ENCODE measurements at regions not wholly inside any gene's neighbourhood (a gene's known extent, or its start where the extent isn't known, plus 50 kb on each side); places are given as distances from the start of the nearest gene placed in this dataset.

DNA sequence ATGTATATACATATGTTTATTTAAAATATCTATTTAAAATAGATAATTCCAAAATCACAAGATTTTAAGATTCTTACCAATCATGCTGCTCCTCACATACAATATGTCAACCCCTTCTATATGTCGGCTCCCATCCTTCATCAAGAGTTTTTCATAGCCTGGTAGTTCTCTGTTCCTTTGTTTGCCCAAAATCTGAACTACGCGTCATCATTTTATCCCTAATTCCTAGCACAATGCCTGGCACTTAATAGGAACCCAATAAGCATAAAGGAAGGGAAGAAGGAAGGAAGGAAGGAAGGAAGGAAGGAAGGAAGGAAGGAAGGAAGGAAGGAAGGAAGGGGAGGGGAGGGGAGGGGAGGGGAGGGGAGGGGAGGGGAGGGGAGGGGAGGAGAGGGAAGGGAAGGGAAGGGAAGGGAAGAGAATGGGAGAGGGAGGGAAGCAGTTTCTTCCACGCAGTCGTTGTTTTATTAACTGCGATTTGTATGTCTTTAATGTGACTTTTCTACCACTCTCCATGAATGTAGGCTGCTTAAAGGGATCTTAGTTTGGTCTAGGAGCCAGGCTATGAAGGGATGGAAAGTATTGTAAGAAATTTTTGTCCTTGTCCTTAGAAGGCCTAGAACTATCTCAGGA is 83.3 kb upstream of the PCGF5 start:
- intact Hi-C loops (cut with micrococcal nuclease) = no loop called here
- H3K27ac Mint-ChIP-seq = no peak overlapping the region
- DNase-seq (no peak), ATAC-seq (ENCODE audit: low read depth) (no peak)
- H3K9ac ChIP-seq (ENCODE audit: low read length) = no peak overlapping the region
- H3K4me1 ChIP-seq (ENCODE audit: control insufficient read depth in 2 of 2, insufficient read depth in 2 of 2, low read length in 2 of 2) = no peaks in the 10 kb centered on the region
- no peak overlapping the region for H3K4me3 ChIP-seq (ENCODE audit: control extremely low read depth in 1 of 5, extremely low read depth in 1 of 5, insufficient read depth in 1 of 5, low read depth in 2 of 5, low read length in 4 of 5)
- H3K27me3 ChIP-seq (replicated peaks in 1 of 4; ENCODE audit: control extremely low read depth in 1 of 4, control insufficient read depth in 3 of 4, insufficient read depth in 4 of 4, low read length in 3 of 4) = no peaks in the 10 kb centered on the region
- H3K9me3 ChIP-seq (ENCODE audit: control extremely low read depth in 1 of 3, control insufficient read depth in 2 of 3, insufficient read depth in 1 of 3, low read length in 2 of 3) = no peaks in the 10 kb centered on the region
- H3K4me3 Mint-ChIP-seq = no peak overlapping the region
- H3K27ac ChIP-seq (ENCODE audit: low read length in 2 of 2) = no peak overlapping the region
- ChIA-PET POLR2A (no interaction called here), CTCF (no interaction called here)
- 100% methylated on average over 1 of the region's 6 CpGs for WGBS (ENCODE audit: insufficient coverage)
- no peak overlapping the region for H2AFZ ChIP-seq (ENCODE audit: insufficient read depth, low read depth, low read length, poor library complexity, severe bottlenecking)
- no peak for TF ChIP-seq EZH2 (IDR thresholded peaks at IDR 0.05; ENCODE audit: borderline replicate concordance, insufficient read depth, low read depth, low read length, poor library complexity, severe bottlenecking)
- TF ChIP-seq, protein P1, sequence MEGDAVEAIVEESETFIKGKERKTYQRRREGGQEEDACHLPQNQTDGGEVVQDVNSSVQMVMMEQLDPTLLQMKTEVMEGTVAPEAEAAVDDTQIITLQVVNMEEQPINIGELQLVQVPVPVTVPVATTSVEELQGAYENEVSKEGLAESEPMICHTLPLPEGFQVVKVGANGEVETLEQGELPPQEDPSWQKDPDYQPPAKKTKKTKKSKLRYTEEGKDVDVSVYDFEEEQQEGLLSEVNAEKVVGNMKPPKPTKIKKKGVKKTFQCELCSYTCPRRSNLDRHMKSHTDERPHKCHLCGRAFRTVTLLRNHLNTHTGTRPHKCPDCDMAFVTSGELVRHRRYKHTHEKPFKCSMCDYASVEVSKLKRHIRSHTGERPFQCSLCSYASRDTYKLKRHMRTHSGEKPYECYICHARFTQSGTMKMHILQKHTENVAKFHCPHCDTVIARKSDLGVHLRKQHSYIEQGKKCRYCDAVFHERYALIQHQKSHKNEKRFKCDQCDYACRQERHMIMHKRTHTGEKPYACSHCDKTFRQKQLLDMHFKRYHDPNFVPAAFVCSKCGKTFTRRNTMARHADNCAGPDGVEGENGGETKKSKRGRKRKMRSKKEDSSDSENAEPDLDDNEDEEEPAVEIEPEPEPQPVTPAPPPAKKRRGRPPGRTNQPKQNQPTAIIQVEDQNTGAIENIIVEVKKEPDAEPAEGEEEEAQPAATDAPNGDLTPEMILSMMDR (IDR thresholded peaks at IDR 0.05) = no peak
- H3K27me3 Mint-ChIP-seq = no peaks in the 10 kb centered on the region
- H3K9me3 Mint-ChIP-seq (ENCODE audit: insufficient read depth) = no peaks in the 10 kb centered on the region
- no peaks in the 10 kb centered on the region for H3K36me3 ChIP-seq (replicated peaks in 1 of 2; ENCODE audit: control extremely low read depth in 1 of 2, control insufficient read depth in 1 of 2, extremely low read depth in 1 of 2, insufficient read depth in 2 of 2, low read length in 1 of 2)
- H3K79me2 ChIP-seq (ENCODE audit: control insufficient read depth, insufficient read depth, low read length) = no peaks in the 10 kb centered on the region
- H3K4me1 Mint-ChIP-seq = no peaks in the 10 kb centered on the region
- no peak overlapping the region for H3K4me2 ChIP-seq (replicated peaks; ENCODE audit: low read depth, low read length, poor library complexity, severe bottlenecking)
- H4K20me1 ChIP-seq (ENCODE audit: control insufficient read depth, insufficient read depth, low read length, poor library complexity, severe bottlenecking) = no peaks in the 10 kb centered on the region

DNA sequence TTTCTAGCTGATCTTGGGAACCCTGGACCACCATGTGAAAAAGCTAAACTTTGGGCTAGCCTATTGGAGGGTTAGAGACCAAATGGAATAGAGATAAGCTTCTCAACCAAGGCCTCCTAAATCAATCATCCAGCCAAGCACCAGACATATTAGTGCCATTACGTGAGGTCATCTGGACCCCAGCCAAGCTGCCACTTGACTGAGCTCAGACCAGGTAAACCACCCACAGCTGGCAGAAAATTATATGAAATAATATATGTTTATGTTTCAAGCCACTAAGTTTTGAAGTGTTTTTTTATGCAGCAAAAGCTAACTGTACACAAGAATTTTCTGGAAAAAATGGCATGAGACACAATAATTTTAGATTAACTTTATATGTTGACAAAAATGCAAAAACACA is 82.6 kb upstream of the PCGF5 start:
- DNase-seq = no peak
- H3K9me3 Mint-ChIP-seq (ENCODE audit: insufficient read depth) = no peaks in the 10 kb centered on the region
- Histone ChIP-seq H3K79me2 (ENCODE audit: control insufficient read depth, insufficient read depth, low read length) (no peaks in the 10 kb centered on the region), H3K27me3 (replicated peaks in 1 of 4; ENCODE audit: control extremely low read depth in 1 of 4, control insufficient read depth in 3 of 4, insufficient read depth in 4 of 4, low read length in 3 of 4) (no peaks in the 10 kb centered on the region), H3K36me3 (replicated peaks in 1 of 2; ENCODE audit: control extremely low read depth in 1 of 2, control insufficient read depth in 1 of 2, extremely low read depth in 1 of 2, insufficient read depth in 2 of 2, low read length in 1 of 2) (no peaks in the 10 kb centered on the region), H3K4me3 (ENCODE audit: control extremely low read depth in 1 of 5, extremely low read depth in 1 of 5, insufficient read depth in 1 of 5, low read depth in 2 of 5, low read length in 4 of 5) (no peak overlapping the region), H2AFZ (ENCODE audit: insufficient read depth, low read depth, low read length, poor library complexity, severe bottlenecking) (no peak overlapping the region), H3K9me3 (ENCODE audit: control extremely low read depth in 1 of 3, control insufficient read depth in 2 of 3, insufficient read depth in 1 of 3, low read length in 2 of 3) (no peaks in the 10 kb centered on the region), H3K4me2 (replicated peaks; ENCODE audit: low read depth, low read length, poor library complexity, severe bottlenecking) (no peak overlapping the region), H3K27ac (ENCODE audit: low read length in 2 of 2) (no peak overlapping the region), H4K20me1 (ENCODE audit: control insufficient read depth, insufficient read depth, low read length, poor library complexity, severe bottlenecking) (no peaks in the 10 kb centered on the region), H3K9ac (ENCODE audit: low read length) (no peak overlapping the region), H3K4me1 (ENCODE audit: control insufficient read depth in 2 of 2, insufficient read depth in 2 of 2, low read length in 2 of 2) (no peaks in the 10 kb centered on the region)
- no peak overlapping the region for H3K4me3 Mint-ChIP-seq
- no peaks in the 10 kb centered on the region for H3K27me3 Mint-ChIP-seq
- intact Hi-C loops (cut with micrococcal nuclease) = no loop called here
- CTCF ChIA-PET = no interaction called here
- H3K27ac Mint-ChIP-seq = no peak overlapping the region
- no peaks in the 10 kb centered on the region for H3K4me1 Mint-ChIP-seq
- no CpG with 5 or more reads among the region's 1 CpG for WGBS (ENCODE audit: insufficient coverage)
- TF ChIP-seq, protein P1 (IDR thresholded peaks at IDR 0.05) = no peak
- TF ChIP-seq EZH2 (IDR thresholded peaks at IDR 0.05; ENCODE audit: borderline replicate concordance, insufficient read depth, low read depth, low read length, poor library complexity, severe bottlenecking) = no peak
- ATAC-seq (ENCODE audit: low read depth) = no peak
- POLR2A ChIA-PET = no interaction called here

All from B cell (primary cell).